ENCODE measurements at regions not wholly inside any gene's neighbourhood (a gene's known extent, or its start where the extent isn't known, plus 50 kb on each side); places are given as distances from the start of the nearest gene placed in this dataset.

- Mint-ChIP-seq H3K27me3 (ENCODE audit: unreplicated experiment) (peaks cover 49% of the 10 kb centered on the region), H3K9me3 (ENCODE audit: low read depth, unreplicated experiment) (no peaks in the 10 kb centered on the region), H3K4me1 (ENCODE audit: low read depth, unreplicated experiment) (no peaks in the 10 kb centered on the region), H3K27ac (ENCODE audit: unreplicated experiment) (no peak overlapping the region), H3K36me3 (ENCODE audit: insufficient read depth, unreplicated experiment) (no peaks in the 10 kb centered on the region), H3K4me3 (ENCODE audit: low read depth, unreplicated experiment) (no peak overlapping the region)
- no peak for DNase-seq
- CTCF ChIA-PET: no interaction called here
- intact Hi-C loops (cut with micrococcal nuclease; ENCODE audit: unreplicated experiment): no loop called here
- no peak for TF ChIP-seq CTCF (IDR thresholded peaks at IDR 0.05; ENCODE audit: unreplicated experiment)
- no TSS peak for BruUV-seq (replicated peaks)
Measured at GRCh38 chr21:32070676-32071330, 198.0 kb downstream of the HUNK start.

GRCh38 chr21:32070126-32070525, 197.3 kb downstream of the HUNK start:
- TF ChIP-seq CTCF (IDR thresholded peaks at IDR 0.05; ENCODE audit: unreplicated experiment): no peak
- Mint-ChIP-seq H3K4me3 (ENCODE audit: low read depth, unreplicated experiment) (no peak overlapping the region), H3K36me3 (ENCODE audit: insufficient read depth, unreplicated experiment) (no peaks in the 10 kb centered on the region), H3K4me1 (ENCODE audit: low read depth, unreplicated experiment) (no peaks in the 10 kb centered on the region), H3K27ac (ENCODE audit: unreplicated experiment) (no peak overlapping the region), H3K9me3 (ENCODE audit: low read depth, unreplicated experiment) (no peaks in the 10 kb centered on the region), H3K27me3 (ENCODE audit: unreplicated experiment) (peaks cover 55% of the 10 kb centered on the region)
- intact Hi-C loops (cut with micrococcal nuclease; ENCODE audit: unreplicated experiment): no loop called here
- DNase-seq: no peak
- BruUV-seq (replicated peaks): no TSS peak
- CTCF ChIA-PET: no interaction called here

- intact Hi-C loops (cut with micrococcal nuclease; ENCODE audit: unreplicated experiment): no loop called here
- no peak for TF ChIP-seq CTCF (IDR thresholded peaks at IDR 0.05; ENCODE audit: unreplicated experiment)
- no peak overlapping the region for H3K4me3 Mint-ChIP-seq (ENCODE audit: low read depth, unreplicated experiment)
- no peak for DNase-seq
- H3K4me1 Mint-ChIP-seq (ENCODE audit: low read depth, unreplicated experiment): no peaks in the 10 kb centered on the region
- no peaks in the 10 kb centered on the region for H3K36me3 Mint-ChIP-seq (ENCODE audit: insufficient read depth, unreplicated experiment)
- no peak overlapping the region for H3K27ac Mint-ChIP-seq (ENCODE audit: unreplicated experiment)
- CTCF ChIA-PET: no interaction called here
- H3K27me3 Mint-ChIP-seq (ENCODE audit: unreplicated experiment): peaks cover 40% of the 10 kb centered on the region
- H3K9me3 Mint-ChIP-seq (ENCODE audit: low read depth, unreplicated experiment): no peaks in the 10 kb centered on the region
- BruUV-seq (replicated peaks): no TSS peak
Measured at GRCh38 chr21:32065654-32066053, 192.8 kb downstream of the HUNK start.

DNA sequence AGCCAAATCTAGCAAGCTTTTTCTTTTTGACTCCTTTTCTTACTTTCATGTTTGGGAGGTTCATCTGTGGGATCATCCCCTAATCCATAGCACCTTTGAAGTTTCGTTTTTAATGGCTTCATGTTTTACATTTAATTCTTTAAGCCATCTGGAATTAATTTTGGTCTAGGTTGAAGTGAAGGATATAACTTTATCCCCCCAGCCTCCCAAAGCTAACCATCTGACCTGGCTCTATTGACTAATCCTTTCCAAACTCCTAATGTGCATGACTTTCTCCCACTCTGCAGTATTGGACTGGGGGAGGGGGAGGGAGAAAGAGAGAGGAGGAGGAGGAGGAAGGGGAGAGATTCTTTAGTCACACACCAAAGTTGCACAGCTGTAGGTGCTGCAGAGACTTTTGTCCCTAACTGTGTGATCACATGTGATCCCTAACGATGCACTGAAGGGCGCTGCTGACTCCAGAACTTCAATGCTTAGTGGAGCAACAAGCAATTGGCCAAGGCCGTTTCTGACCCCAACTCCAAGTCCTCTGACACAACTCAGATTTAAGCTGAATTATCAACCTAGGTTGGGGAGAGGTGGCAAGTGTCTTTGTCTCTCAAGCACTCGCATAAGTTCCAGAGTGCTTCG, 191.6 kb downstream of the HUNK start:
- no peak for TF ChIP-seq CTCF (IDR thresholded peaks at IDR 0.05; ENCODE audit: unreplicated experiment)
- no peak for DNase-seq
- no peaks in the 10 kb centered on the region for H3K4me1 Mint-ChIP-seq (ENCODE audit: low read depth, unreplicated experiment)
- H3K4me3 Mint-ChIP-seq (ENCODE audit: low read depth, unreplicated experiment): no peak overlapping the region
- intact Hi-C loops (cut with micrococcal nuclease; ENCODE audit: unreplicated experiment): no loop called here
- BruUV-seq (replicated peaks): no TSS peak
- no peak overlapping the region for H3K27ac Mint-ChIP-seq (ENCODE audit: unreplicated experiment)
- CTCF ChIA-PET: no interaction called here
- H3K9me3 Mint-ChIP-seq (ENCODE audit: low read depth, unreplicated experiment): no peaks in the 10 kb centered on the region
- H3K27me3 Mint-ChIP-seq (ENCODE audit: unreplicated experiment): peaks cover 39% of the 10 kb centered on the region
- no peaks in the 10 kb centered on the region for H3K36me3 Mint-ChIP-seq (ENCODE audit: insufficient read depth, unreplicated experiment)
